NCI-H1105 (cell line): ENCODE measurements at regions not wholly inside any gene's neighbourhood (a gene's known extent, or its start where the extent isn't known, plus 50 kb on each side); places are given as distances from the start of the nearest gene placed in this dataset.

Source experiments
- DNase-seq: peaks from one replicate; lab custom pipeline; 2025; lab: John Stamatoyannopoulos, UW

DNA sequence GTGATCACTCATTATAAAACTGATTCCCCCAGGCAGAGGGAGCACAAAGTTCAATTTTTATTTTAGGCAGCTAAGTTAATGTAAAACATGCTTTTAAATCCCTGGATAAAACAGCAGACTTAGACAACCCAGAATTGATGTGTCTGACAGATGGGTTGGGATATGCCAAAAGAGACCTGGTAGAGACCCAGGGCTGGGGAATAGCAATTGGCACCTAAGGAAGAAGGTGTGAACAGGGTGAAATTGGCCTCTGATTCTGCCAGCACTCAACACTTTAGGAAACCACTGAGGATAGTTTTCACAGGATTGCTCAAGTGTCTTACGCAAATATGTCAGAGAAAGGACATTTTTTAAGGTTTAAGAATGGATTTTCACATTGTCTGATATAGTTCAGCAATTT, 938.2 kb upstream of the CDH8 start:
- DNase-seq: no peak

DNA sequence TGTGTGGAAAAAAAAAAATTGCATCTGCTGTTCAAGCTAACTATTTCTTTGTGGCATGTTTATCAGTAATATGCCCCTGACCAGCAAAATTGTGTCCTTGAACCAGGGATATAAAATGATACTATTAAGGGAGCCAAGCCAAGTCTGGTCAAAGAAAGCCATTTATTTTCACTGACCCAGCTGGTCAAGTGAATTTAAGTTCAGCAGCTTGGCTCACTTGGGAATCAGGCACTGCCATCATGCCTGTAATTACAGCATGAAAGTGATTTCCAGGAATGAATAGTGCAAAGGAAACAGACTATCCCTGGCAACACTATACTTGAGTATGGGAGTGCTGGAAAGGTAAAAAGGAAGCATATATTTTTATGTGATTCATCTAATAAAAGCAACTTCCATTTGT, 934.6 kb upstream of the CDH8 start:
- DNase-seq: no peak

DNA sequence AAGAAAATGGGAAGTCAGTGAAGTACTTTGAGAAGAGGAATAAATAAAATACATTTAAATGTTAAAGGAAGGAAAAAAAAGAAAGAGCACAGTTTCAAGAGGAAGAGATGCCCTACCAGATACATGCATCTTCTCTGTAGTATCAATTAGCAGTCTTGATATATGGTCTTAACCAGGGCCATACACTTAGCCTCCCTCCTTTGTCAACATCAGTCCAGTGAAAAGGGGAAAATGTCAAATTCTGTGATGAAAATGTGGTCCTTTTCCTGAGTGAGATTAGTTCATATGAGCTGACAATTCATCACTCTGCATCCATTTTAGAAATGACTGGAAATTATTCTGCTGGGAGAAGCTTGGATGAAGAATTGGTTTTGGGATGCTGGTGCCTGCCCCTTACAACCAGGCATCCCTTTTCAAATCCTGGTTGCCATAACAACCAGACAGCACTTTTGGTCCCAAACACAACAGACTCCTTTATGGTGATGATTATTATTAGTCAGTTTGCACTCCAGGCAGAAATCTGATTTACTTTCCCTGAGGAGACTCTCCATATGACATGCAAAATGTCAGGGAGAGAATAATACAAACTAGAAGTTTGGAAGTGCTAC, 933.6 kb upstream of the CDH8 start:
- no peak for DNase-seq

DNA sequence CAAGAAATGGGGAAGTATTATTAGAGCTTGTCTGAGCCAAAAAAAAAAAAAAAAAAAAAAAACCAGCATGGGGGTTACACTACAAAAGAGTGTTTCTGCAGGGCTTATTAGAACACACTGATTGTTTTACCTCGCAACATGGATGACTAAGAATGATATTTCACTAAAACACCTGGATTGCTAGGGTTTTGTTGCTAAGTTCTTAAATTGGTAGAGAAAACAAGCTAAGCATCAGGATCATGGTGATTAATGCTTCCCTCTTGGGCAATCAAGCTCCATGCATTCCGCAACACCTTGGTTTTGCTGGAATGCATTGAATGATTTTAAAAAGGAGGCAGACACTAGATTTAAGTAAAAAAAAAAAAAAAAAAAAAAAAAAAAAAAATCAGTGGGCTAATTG, 931.4 kb upstream of the CDH8 start:
- no peak for DNase-seq

DNA sequence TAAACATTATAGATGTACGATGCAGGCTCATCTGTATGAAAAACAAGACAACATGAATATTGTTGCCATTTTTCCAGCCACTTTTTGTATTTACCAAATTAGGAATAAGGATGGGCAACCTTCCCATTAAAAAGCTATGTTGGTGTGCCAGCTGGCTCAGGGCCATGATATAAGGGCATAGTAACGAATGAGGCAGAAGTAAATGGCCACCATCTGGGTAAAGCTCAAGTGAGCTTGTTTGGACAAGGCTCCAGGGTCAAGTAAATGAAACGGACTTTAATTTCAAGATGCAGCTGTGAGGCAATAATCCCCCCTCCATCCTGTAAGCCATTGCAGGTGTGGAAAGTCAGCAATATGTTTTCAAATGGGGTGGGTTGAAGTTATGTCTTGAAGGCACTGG, 930.9 kb upstream of the CDH8 start:
- DNase-seq: peak; percentile 47

DNA sequence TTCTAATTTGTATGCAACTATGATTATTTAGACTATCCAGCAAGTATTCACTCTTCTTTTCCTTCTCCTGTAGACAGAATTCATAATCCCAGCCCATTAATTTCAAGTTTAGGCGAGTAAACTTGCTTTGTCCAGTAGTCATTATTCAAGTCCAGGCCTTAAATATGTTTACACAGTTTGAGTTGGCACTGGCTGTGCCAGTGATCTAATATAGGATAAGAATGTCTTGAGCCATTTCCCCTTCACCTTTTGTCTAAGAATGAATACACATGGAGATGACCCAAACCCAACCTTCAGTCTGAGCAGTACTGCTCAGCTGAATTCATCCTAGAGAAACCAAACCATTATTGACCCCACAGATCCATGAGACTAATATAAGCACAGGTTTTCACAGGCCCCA, 930.4 kb upstream of the CDH8 start:
- no peak for DNase-seq

DNA sequence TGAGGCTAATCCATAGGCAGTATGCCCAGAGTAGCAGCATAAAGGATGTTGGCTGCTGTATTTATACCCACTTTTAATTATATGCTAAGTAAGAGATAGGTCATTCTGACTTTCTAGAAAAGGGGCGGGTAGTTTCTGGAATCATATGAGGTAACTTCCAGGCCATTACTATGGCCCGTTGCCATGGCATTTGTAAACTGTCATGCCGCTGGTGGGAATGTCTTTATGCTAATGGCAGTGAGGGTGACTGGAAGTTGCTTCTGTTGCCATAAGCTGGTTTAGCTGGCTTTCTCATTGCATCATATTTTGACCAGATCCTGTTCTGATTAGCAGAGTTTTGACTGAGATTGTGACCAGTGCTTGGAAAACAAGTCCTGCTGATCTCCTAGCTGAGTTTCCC, 929.6 kb upstream of the CDH8 start:
- no peak for DNase-seq

DNA sequence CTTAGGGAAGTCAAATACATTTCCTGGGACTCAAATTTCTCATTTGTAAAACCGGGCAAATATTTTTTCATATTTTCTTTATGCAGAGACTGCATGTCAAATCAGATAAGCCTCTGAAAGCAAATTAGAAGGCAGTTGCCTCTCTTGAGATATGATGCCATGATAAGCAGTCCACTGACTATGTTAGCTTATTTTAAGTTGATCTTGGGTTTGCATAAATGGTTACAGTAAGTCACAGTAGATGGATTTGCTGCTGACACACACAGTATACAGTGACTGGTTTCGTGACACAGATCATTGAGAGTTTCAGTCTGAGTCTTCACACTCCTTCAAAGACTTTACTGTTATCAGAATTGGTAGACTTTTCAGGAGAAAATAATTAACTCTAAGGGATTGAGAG, 927.6 kb upstream of the CDH8 start:
- no peak for DNase-seq

DNA sequence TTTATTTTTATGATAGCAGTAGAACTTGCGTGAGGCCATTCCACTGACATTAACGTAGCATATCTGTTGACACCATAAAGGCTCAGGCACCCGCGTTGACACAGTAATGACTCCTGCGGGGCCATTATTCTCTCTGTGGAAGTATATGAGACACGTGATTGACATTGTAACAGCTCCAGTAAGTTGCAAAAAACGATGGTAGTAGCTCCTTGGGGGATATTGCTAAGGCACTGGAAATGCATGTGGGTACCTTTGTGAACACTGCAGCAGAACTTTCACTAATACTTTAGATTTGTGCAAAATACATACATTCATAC, 918.8 kb upstream of the CDH8 start:
- no peak for DNase-seq

DNA sequence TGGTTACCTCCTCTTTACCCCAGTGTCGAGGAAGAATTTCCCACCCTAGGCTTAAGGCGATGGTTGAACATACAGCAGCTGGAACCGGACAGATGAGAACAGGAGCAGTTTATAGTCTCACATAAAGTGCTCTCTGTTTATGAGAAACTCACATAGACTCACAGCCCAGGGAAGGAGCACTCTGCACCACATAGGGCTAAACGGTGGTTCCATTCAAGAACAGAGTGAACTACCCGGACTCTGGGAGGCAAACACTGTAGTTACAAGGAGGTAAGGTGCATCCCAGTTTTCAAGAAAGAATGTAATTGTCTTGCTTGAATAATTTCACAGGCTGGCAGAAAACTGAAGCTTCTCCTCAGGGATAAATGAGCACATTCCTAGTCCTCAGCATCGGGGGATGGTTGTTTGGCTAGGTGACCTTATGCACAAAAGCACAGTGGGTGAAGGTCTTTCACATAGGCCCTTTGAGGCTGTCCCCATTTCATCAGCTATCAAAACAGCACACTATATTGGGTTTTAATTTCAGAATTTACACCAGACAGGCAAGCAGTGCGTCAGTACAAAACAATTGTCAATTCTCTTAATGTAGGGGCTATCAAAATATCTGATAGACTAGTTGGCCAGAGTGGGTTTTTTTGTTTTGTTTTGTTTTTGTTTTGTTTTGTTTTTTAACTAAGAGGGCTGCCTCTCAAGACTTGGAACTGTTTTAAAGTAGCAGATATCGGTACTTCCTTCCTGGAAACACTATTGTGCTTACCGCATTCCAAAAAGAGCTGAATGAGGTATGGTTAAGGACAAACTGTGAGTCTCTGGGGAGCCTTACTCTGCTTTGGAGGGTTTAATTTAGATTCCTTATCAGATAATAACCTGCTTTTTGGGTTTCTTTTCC, 918.1 kb upstream of the CDH8 start:
- DNase-seq: no peak

DNA sequence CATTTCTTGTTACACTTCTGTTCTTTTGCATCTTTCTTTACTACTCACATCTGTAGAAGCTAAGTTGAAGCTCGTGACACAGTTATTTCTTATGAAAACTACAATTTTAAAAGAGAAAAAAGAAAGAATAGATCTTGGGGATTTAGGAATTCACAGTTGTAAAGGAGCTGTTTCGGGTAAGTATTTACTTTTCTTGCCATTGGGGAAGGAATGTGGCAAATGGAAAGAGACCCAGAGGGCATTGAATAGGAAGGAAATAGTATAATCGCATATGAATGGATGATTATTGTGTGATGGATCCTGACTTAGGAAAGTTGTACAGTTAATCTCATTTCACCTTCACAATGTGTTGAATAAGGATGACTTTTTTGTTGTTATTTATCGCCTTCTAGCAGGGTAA, 914.1 kb upstream of the CDH8 start:
- no peak for DNase-seq

DNA sequence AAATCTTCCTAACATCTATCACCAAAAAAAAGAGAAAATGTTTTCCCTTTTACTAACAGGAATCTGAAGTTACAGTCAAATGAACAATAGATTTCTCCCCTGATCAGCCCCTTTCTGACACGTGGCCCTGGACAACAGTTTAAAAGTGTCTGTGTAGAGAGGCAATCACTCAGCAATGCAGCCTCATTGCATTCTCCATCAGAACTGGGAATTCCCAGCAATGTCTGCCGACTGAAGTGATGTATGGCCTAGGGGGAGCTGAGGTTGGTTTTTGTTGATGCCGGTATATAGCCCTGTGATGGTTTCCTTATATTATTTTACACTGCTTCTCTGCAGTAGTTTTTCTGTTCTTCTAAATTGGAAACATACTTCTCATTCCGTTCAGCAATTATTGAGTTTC, 904.3 kb upstream of the CDH8 start:
- DNase-seq: no peak

DNA sequence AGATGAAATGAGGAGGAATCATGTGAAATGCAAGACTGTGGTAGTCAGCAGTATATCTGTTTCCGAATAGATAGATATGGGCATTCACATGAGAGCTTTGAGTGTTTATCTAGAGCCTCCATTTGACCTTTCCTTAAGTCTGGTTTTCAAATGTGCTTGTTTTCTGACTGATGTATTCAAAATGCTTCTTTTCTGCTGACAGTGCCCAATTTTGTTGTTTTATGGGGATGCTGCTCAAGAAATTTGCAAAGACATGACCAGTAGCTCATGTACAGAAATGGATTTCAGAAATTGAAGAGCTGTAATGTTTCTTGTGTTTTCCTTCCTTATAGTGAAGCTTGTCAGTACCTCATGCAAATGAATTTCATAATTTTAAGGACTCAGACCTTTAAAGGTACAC, 903.4 kb upstream of the CDH8 start:
- DNase-seq: no peak

DNA sequence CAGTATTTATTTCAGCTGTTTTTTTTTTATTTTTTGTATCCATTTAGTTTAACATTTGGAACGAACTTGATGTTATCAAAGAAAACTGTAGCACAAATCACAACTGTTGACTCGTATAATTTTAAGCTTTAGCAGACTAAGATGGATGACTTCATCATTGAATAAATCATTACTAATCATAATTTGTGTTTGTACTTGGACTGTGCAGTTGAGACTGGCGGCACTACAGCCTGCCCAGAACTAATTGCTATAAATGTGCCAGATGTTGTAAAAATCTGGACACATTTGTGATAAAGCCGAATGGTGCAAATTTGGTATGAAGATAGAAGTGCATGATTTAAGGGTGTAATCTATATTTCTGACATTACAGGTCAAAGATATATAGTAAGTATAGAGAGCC, 897.7 kb upstream of the CDH8 start:
- no peak for DNase-seq

DNA sequence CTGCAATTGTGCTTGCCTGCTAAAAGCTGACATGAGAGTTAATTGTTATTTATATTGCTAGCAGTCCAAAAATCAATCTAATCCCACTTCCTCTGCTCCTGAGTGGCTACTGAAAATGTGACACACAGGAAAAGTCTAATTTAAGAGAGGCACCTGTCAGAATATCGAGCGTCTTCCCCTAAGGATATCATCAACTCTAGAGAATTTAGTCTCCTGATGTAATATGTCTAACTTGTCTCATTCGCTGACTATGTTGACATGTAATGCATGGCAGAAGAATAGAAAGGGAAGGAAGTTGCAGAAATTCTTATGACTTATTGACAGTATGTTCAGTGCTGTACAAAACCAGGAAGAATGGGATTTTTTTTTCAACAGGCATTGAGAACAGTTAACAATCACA, 893.4 kb upstream of the CDH8 start:
- no peak for DNase-seq

DNA sequence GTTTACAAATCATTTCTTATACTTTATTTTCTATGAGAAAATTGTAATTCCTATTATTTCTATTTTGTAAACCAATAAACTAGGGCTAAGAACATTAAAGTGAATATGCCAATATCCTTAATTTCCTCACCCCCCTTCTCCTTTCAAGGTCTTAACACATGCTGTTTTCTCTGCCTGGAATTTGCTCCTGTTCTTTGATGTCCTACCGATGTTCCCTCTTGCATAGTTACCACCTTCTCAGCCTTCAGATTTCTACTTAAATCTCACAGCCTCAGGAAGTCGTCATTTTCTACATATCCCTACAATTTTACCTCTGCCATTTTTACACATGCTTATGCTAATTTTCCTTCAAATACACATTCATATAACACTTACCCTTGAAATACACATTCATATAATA, 890.9 kb upstream of the CDH8 start:
- no peak for DNase-seq

DNA sequence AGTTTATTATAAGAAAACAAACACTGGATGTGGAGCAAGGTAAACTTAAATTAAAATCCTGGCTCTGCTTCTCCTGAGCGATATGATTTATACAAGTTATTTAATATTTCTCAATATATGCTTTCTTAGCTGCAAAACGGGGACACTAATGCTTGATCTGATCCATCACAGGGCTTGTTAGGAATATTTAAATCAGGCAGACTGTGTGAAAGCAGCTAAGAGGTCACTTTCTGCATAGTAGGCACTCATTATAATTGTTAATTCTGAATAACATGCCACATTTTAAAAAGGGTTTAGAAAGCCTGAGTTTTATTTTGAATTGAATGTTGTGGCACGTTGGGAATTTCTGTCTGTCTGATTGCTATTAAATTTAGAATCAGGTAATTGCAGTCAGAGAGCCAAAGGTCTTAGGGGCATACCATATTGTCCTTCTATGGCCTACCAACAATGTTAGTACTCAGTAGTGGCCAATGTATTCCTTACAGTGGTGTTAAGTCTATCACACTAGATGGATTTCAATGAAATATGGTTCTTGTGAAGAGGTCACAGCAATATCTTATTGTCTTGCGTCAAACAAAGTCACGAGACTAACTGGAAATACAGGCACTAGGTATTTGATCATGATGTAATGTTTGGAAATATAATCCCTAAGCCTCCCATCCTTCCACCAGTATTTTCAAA, 890.0 kb upstream of the CDH8 start:
- no peak for DNase-seq

DNA sequence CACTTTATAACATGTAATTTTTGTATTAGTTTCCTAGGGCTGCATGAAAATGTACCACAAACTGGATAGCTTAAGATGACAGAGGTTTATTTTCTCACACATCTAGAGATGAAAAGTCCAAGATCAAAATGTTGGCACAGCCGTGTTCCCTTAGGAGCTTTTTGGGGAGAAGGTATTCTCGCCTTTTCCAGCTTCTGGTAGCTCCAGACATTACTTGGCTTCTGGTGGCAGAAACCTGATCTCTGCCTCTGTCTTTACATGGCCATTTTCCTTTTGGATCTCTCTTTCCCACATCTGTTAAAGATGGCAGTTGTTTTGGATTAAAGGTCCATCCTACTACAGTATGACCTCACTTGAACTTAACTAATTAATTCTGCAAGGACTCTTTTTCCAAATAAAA, 885.7 kb upstream of the CDH8 start:
- no peak for DNase-seq

DNA sequence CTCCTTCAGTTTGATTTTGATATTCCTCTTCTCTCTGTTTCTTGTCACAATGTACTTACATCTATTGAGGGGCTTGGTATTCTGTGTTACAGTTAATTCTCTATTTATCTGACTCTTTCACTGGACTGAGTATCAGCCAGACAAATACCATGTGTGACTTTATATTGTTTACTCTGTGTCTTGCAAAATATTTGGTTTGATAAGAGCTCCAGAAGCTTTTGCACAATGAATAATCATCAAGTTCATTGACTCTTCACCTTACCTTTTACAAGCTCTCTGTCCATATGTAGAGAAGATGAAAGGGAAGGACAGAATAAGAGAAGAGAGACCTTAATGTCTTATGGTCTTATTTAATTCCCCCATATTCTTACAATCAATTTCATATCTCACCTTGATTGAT, 877.7 kb upstream of the CDH8 start:
- no peak for DNase-seq

DNA sequence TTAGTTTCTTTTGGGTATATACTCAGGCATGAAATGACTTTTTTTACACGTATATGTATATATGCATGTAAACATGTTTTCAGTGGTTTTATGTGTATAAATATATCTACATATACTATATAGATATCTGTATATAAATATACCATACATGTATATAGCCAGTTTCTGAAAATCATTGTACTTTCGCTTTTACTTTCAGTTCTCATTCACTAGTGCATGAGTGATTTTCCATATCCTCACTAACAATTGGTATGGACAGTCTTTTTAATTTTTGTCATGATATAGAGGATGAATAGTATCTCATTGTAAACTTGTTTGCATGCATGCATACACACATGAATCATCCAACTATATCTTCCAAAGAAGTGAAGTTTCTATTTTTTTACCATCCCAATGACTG, 877.1 kb upstream of the CDH8 start:
- DNase-seq: no peak

DNA sequence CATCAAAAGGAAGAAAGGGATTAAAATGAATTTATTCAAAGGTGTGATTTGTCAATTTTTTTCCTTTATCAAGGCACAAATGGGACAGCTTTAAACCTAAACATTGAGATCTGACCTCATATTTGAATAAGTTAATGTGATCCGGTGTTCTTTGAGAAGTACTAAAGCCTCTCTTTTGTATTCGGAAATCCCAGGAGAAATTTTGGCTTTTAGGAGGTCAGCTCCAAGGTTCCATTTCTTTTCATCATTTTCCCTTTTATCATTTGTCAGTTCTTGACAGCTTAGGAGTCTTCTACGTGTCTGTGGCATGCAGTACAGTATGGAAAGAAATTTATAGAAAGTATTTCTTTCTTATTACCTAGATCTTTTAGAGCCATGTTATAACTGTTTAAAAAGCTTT, 873.4 kb upstream of the CDH8 start:
- DNase-seq: no peak

DNA sequence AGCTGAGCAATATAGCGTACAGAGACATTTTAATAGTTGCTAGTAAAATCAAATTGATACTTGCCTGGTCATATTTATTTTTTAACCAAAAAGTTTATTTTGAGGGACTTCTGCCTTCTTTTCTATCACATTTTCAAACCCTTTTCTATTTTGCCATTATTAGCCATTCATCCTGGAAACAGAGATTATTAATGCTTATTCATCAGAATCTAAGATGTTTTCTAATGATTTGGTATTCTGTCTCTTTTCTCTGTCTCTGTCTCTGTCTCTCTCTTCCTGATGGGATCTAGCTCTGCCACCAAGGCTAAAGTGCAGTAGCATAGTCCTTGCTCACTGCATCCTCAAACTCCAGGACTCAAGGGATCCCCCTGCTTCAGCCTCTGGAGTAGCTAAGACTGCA, 871.3 kb upstream of the CDH8 start:
- DNase-seq: no peak

DNA sequence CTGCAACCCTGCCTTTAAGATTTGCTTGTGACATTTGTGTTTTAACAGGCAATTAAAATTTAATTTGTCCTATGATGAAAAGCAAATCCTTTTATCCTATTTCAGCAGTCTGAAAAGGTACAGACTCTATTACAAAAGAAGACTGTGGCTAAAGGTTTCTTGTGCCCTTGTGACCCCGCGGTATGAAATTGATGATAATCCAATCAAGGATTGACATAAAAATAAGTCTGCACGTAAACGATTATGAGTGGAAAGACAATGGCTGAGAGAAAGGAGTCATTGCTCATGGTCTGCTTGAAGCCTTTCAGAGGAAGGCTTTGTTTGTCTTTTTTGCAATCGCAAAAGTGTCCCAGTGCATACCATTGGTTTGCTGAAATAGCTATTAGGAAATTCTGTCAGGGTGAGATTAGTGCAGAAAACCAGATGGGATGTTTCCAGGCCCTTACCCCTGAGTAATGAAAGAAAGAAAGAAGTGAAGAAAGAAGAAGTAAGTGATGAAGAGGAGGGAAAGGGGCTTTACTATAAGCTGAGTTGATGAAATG, 867.8 kb upstream of the CDH8 start:
- DNase-seq: no peak
